Neural cell (in vitro differentiated cells): ENCODE measurements at regions not wholly inside any gene's neighbourhood (a gene's known extent, or its start where the extent isn't known, plus 50 kb on each side); places are given as distances from the start of the nearest gene placed in this dataset.

Experiments
- H2AFZ ChIP-seq: fragments of 200-600, 300-800 bp; sonication (generic), shearing (Covaris generic); 2 replicates; pipeline ENCODE4 v1.6.0; 2014; ENCODE audit warnings: low read depth, mild to moderate bottlenecking, antibody characterized with exemption, low read length, moderate library complexity
- H3F3A ChIP-seq: fragments of 200-600 bp; shearing (Covaris generic); 2 replicates; pipeline ENCODE4 v1.6.1; 2016; ENCODE audit warnings: mild to moderate bottlenecking, moderate library complexity, mixed read lengths, antibody characterized with exemption, low read length; ENCODE audit not compliant: insufficient read depth, poor library complexity, severe bottlenecking
- H3K27ac ChIP-seq: fragments of 200-600, 300-800 bp; sonication (generic), shearing (Covaris generic); 2 replicates; pipeline ENCODE4 v1.5.1; 2014; ENCODE audit warnings: mild to moderate bottlenecking, low read length, moderate library complexity
- H3K27me3 ChIP-seq: fragments of 300-800, 200-600 bp; sonication (generic), shearing (Covaris generic); 2 replicates; pipeline ENCODE4 v1.6.0; 2014; ENCODE audit warnings: mild to moderate bottlenecking, low read depth, low read length, moderate library complexity; ENCODE audit not compliant: insufficient read depth
- H3K36me3 ChIP-seq: fragments of 300-800, 200-600 bp; sonication (generic), shearing (Covaris generic); 2 replicates; pipeline ENCODE4 v1.5.1; 2014; ENCODE audit warnings: mild to moderate bottlenecking, antibody characterized with exemption, low read length, moderate library complexity; ENCODE audit not compliant: insufficient read depth
- H3K4me2 ChIP-seq: fragments of 300-800, 200-600 bp; sonication (generic), shearing (Covaris generic); 2 replicates; pipeline ENCODE4 v1.6.0; 2014; ENCODE audit warnings: mild to moderate bottlenecking, low read length
- H3K4me3 ChIP-seq: fragments of 300-800, 200-600 bp; sonication (generic), shearing (Covaris generic); 2 replicates; pipeline ENCODE4 v1.5.1; 2014; ENCODE audit warnings: mild to moderate bottlenecking, low read length, moderate library complexity
- H3K79me2 ChIP-seq: fragments of 200-600 bp; shearing (Covaris generic); replicated peaks from 2 replicates; pipeline ENCODE4 v1.6.0; 2014; ENCODE audit warnings: mild to moderate bottlenecking, low read length, moderate library complexity; ENCODE audit not compliant: insufficient read depth
- H3K9ac ChIP-seq: fragments of 300-800, 200-600 bp; sonication (generic), shearing (Covaris generic); 2 replicates; pipeline ENCODE4 v1.6.1; 2016; ENCODE audit warnings: mild to moderate bottlenecking, low read length, mixed read lengths
- H3K9me2 ChIP-seq: fragments of 200-600 bp; shearing (Covaris generic); 2 replicates; pipeline ENCODE4 v1.6.1; 2016; ENCODE audit warnings: mild to moderate bottlenecking, low read length, mixed read lengths; ENCODE audit not compliant: insufficient read depth
- H3K9me3 ChIP-seq: fragments of 200-600, 300-800 bp; sonication (generic), shearing (Covaris generic); 2 replicates; pipeline ENCODE4 v1.6.1; 2016; ENCODE audit warnings: mild to moderate bottlenecking, mixed run types, low read length, moderate library complexity, mixed read lengths
- H4K20me1 ChIP-seq: fragments of 200-600 bp; shearing (Covaris generic); 2 replicates; pipeline ENCODE4 v1.6.1; 2016; ENCODE audit warnings: mild to moderate bottlenecking, mixed run types; ENCODE audit not compliant: insufficient read depth
- EP300 ChIP-seq: fragments of 450-650 bp; conservative IDR thresholded peaks from 2 replicates; pipeline ENCODE4 v1.6.1; 2014; ENCODE audit warnings: antibody characterized with exemption, mild to moderate bottlenecking, moderate library complexity; ENCODE audit not compliant: poor library complexity, severe bottlenecking
- EZH2 ChIP-seq: fragments of 200-600, 300-800 bp; shearing (Covaris generic), sonication (generic); IDR thresholded peaks from 2 replicates; pipeline ENCODE4 v1.6.1; 2014; ENCODE audit warnings: antibody characterized with exemption, low read length, borderline replicate concordance, mild to moderate bottlenecking; ENCODE audit not compliant: insufficient read depth, poor library complexity, severe bottlenecking
- MXI1 ChIP-seq: fragments of 450-650 bp; conservative IDR thresholded peaks from 2 replicates; pipeline ENCODE4 v1.6.1; 2014; ENCODE audit warnings: antibody characterized with exemption, mild to moderate bottlenecking; ENCODE audit not compliant: poor library complexity, severe bottlenecking
- POLR2AphosphoS5 ChIP-seq: IDR thresholded peaks from 2 replicates; pipeline ENCODE4 v1.6.1; 2012
- RAD21 ChIP-seq: fragments of 450-650 bp; conservative IDR thresholded peaks from 2 replicates; pipeline ENCODE4 v1.6.1; 2014; ENCODE audit warnings: antibody characterized with exemption, mild to moderate bottlenecking, moderate library complexity
- SMC3 ChIP-seq: fragments of 450-650 bp; conservative IDR thresholded peaks from 2 replicates; pipeline ENCODE4 v1.6.1; 2014; ENCODE audit warnings: antibody characterized with exemption, mild to moderate bottlenecking, moderate library complexity; ENCODE audit not compliant: poor library complexity
- TAF1 ChIP-seq: IDR thresholded peaks from 2 replicates; pipeline ENCODE4 v1.6.1; 2012; ENCODE audit warnings: low read depth
- TF ChIP-seq, protein P1 (sequence below): fragments of 450-650 bp; IDR thresholded peaks from 2 replicates; pipeline ENCODE4 v1.5.1; 2014; ENCODE audit warnings: antibody characterized with exemption, mild to moderate bottlenecking, moderate library complexity; ENCODE audit not compliant: poor library complexity, severe bottlenecking
- TF ChIP-seq, protein P2 (sequence below): IDR thresholded peaks from 2 replicates; pipeline ENCODE4 v1.6.1; 2012; ENCODE audit warnings: borderline replicate concordance

DNA sequence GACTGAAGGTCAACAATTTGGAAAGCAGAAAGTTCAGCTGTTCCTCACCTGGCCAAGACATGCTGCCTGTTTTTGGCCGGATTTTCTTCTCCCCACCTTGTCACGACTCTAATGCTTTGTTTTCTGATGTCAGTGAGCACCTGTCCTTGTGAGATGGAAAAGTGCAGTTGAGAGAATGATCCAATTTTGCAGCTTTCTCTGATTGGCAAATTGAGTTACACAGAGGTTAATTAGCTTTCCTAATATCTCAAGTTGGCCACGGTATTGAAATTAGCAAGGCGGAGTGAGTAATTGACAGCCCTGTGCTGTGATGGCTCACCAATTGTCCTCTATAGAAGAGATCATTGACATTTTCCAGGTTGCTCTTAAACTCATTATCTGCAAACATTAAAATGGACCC is 126.8 kb upstream of the VCX3A start:
- Histone ChIP-seq H3K27ac (no peak overlapping the region), H3K36me3 (no peaks in the 10 kb centered on the region), H3F3A (no peaks in the 10 kb centered on the region), H2AFZ (no peak overlapping the region), H3K4me2 (no peak overlapping the region), H3K27me3 (no peaks in the 10 kb centered on the region), H3K9ac (no peak overlapping the region), H3K79me2 (no peaks in the 10 kb centered on the region), H3K9me2 (no peaks in the 10 kb centered on the region), H4K20me1 (no peaks in the 10 kb centered on the region), H3K4me3 (no peak overlapping the region), H3K9me3 (no peaks in the 10 kb centered on the region)
- TF ChIP-seq SMC3 (no peak), MXI1 (no peak), EZH2 (no peak), TAF1 (no peak), RAD21 (no peak), EP300 (no peak), POLR2AphosphoS5 (no peak)
- TF ChIP-seq, protein P1, sequence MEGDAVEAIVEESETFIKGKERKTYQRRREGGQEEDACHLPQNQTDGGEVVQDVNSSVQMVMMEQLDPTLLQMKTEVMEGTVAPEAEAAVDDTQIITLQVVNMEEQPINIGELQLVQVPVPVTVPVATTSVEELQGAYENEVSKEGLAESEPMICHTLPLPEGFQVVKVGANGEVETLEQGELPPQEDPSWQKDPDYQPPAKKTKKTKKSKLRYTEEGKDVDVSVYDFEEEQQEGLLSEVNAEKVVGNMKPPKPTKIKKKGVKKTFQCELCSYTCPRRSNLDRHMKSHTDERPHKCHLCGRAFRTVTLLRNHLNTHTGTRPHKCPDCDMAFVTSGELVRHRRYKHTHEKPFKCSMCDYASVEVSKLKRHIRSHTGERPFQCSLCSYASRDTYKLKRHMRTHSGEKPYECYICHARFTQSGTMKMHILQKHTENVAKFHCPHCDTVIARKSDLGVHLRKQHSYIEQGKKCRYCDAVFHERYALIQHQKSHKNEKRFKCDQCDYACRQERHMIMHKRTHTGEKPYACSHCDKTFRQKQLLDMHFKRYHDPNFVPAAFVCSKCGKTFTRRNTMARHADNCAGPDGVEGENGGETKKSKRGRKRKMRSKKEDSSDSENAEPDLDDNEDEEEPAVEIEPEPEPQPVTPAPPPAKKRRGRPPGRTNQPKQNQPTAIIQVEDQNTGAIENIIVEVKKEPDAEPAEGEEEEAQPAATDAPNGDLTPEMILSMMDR = no peak
- TF ChIP-seq, protein P2, sequence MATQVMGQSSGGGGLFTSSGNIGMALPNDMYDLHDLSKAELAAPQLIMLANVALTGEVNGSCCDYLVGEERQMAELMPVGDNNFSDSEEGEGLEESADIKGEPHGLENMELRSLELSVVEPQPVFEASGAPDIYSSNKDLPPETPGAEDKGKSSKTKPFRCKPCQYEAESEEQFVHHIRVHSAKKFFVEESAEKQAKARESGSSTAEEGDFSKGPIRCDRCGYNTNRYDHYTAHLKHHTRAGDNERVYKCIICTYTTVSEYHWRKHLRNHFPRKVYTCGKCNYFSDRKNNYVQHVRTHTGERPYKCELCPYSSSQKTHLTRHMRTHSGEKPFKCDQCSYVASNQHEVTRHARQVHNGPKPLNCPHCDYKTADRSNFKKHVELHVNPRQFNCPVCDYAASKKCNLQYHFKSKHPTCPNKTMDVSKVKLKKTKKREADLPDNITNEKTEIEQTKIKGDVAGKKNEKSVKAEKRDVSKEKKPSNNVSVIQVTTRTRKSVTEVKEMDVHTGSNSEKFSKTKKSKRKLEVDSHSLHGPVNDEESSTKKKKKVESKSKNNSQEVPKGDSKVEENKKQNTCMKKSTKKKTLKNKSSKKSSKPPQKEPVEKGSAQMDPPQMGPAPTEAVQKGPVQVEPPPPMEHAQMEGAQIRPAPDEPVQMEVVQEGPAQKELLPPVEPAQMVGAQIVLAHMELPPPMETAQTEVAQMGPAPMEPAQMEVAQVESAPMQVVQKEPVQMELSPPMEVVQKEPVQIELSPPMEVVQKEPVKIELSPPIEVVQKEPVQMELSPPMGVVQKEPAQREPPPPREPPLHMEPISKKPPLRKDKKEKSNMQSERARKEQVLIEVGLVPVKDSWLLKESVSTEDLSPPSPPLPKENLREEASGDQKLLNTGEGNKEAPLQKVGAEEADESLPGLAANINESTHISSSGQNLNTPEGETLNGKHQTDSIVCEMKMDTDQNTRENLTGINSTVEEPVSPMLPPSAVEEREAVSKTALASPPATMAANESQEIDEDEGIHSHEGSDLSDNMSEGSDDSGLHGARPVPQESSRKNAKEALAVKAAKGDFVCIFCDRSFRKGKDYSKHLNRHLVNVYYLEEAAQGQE = no peak

DNA sequence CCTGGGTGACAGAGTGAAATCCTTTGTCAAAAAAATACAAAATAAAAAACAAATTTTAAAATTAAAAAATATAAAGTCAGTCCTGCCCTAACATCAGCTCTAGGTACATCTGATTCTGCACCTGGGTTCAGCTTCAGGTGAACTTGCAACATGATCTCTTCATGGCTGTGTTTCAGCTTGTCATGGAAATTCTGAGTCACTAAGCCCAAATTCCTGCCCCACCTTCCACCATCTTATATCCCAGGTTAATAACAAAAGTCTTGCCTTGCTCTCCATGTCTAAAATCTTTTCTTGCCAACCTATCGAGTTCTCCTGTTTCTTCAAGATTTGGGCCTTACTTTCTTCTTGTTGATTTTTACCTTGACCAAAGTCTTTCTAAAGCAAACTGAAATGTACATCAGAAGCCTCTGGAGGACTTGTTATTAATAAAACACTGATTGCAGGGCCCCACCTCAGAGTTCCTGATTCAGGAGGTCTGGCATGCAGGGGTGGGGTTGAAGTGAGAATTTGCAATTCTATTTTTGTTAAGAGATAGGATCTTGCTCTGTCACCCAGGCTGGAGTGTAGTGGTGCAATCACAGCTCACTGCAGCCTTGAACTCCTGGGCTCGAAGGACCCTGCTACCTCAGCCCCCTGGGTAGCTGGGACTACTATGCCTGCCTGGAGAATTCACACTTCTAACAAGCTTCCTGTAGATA is 125.8 kb upstream of the VCX3A start:
- H3K79me2 ChIP-seq = no peaks in the 10 kb centered on the region
- no peaks in the 10 kb centered on the region for H3F3A ChIP-seq
- H3K4me2 ChIP-seq = no peak overlapping the region
- no peak overlapping the region for H3K4me3 ChIP-seq
- H2AFZ ChIP-seq = no peak overlapping the region
- TF ChIP-seq MXI1 = no peak
- TF ChIP-seq POLR2AphosphoS5 = no peak
- no peak for TF ChIP-seq EP300
- TF ChIP-seq, protein P1 = no peak
- TF ChIP-seq RAD21 = no peak
- no peak for TF ChIP-seq EZH2
- TF ChIP-seq TAF1 = no peak
- TF ChIP-seq, protein P2 = no peak
- TF ChIP-seq SMC3 = no peak
- no peaks in the 10 kb centered on the region for H3K9me2 ChIP-seq
- H3K9me3 ChIP-seq = no peaks in the 10 kb centered on the region
- no peaks in the 10 kb centered on the region for H4K20me1 ChIP-seq
- H3K9ac ChIP-seq = no peak overlapping the region
- no peak overlapping the region for H3K27ac ChIP-seq
- no peaks in the 10 kb centered on the region for H3K27me3 ChIP-seq
- no peaks in the 10 kb centered on the region for H3K36me3 ChIP-seq
